NCI-H2107 (cell line): ENCODE measurements at regions not wholly inside any gene's neighbourhood (a gene's known extent, or its start where the extent isn't known, plus 50 kb on each side); places are given as distances from the start of the nearest gene placed in this dataset.
"Not testable (repeated sequence)": the region's sequence is repeated elsewhere in the genome, so short reads cannot be mapped to it uniquely, and the experiment has no call there.

ENCODE experiments used
- DNase-seq: peaks from one replicate; lab custom pipeline; 2025; lab: John Stamatoyannopoulos, UW

- no peak for DNase-seq
Measured at GRCh38 chr2:84217456-84217855, 241.6 kb downstream of the SUCLG1 start.

GRCh38 chr2:84214455-84214854, 244.6 kb downstream of the SUCLG1 start:
- no peak for DNase-seq

- DNase-seq, result no peak
Measured at GRCh38 chr2:84212611-84213314, 246.3 kb downstream of the SUCLG1 start.

- no peak for DNase-seq
Measured at GRCh38 chr2:84209941-84210340, 249.1 kb downstream of the SUCLG1 start.

GRCh38 chr2:84204995-84205394, 254.1 kb downstream of the SUCLG1 start:
- no peak for DNase-seq

GRCh38 chr2:84202166-84202565, 256.9 kb downstream of the SUCLG1 start:
- DNase-seq, result no peak

GRCh38 chr2:84201158-84201557, 257.9 kb downstream of the SUCLG1 start:
- no peak for DNase-seq

- DNase-seq, result no peak
Measured at GRCh38 chr2:84197901-84198300, 261.2 kb downstream of the SUCLG1 start.

GRCh38 chr2:84194949-84195644, 264.0 kb downstream of the SUCLG1 start:
- DNase-seq, result no peak

GRCh38 chr2:84194181-84194580, 264.9 kb downstream of the SUCLG1 start:
- DNase-seq, result no peak

GRCh38 chr2:84187258-84187657, 271.8 kb downstream of the SUCLG1 start:
- no peak for DNase-seq

GRCh38 chr2:84181927-84182326, 277.2 kb downstream of the SUCLG1 start:
- no peak for DNase-seq

- no peak for DNase-seq
Measured at GRCh38 chr2:84177733-84178132, 281.3 kb downstream of the SUCLG1 start.

- no peak for DNase-seq
Measured at GRCh38 chr2:84175970-84176369, 283.1 kb downstream of the SUCLG1 start.

- DNase-seq, result no peak
Measured at GRCh38 chr2:84175340-84175739, 283.7 kb downstream of the SUCLG1 start.

- no peak for DNase-seq
Measured at GRCh38 chr2:84173041-84173440, 286.0 kb downstream of the SUCLG1 start.

- DNase-seq, result no peak
Measured at GRCh38 chr2:84170979-84171378, 288.1 kb downstream of the SUCLG1 start.

- no peak for DNase-seq
Measured at GRCh38 chr2:84169871-84170270, 289.2 kb downstream of the SUCLG1 start.

- DNase-seq, result not testable (repeated sequence)
Measured at GRCh38 chr2:84168552-84168951, 290.5 kb downstream of the SUCLG1 start.

GRCh38 chr2:84165256-84165655, 293.8 kb downstream of the SUCLG1 start:
- no peak for DNase-seq

- no peak for DNase-seq
Measured at GRCh38 chr2:84160453-84160852, 298.6 kb downstream of the SUCLG1 start.

GRCh38 chr2:84158605-84159004, 300.5 kb downstream of the SUCLG1 start:
- no peak for DNase-seq

- DNase-seq, result no peak
Measured at GRCh38 chr2:84152462-84152861, 306.6 kb downstream of the SUCLG1 start.

- no peak for DNase-seq
Measured at GRCh38 chr2:84144345-84144744, 314.7 kb downstream of the SUCLG1 start.
